Liver (tissue), 3 donors: ENCODE measurements at regions not wholly inside any gene's neighbourhood (a gene's known extent, or its start where the extent isn't known, plus 50 kb on each side); places are given as distances from the start of the nearest gene placed in this dataset.

ENCODE experiments used
- CTCF ChIP-seq: fragments of 150-350 bp; IDR thresholded peaks from 2 replicates; pipeline ENCODE4 v1.5.1; 2017; ENCODE audit warnings: improper control_type of control experiment, low read depth, low read length; ENCODE audit not compliant: missing input control
- GABPA ChIP-seq, 2 donors: IDR thresholded peaks in 1 of 2; conservative IDR thresholded peaks in 1 of 2; 2 replicates each; pipeline ENCODE4 v1.6.1; 2016; ENCODE audit warnings: antibody characterized with exemption in 2 of 2, mild to moderate bottlenecking in 1 of 2, moderate library complexity in 1 of 2
- JUND ChIP-seq, 2 donors: IDR thresholded peaks; 2 replicates each; pipeline ENCODE4 v1.6.1; 2016; ENCODE audit warnings: antibody characterized with exemption in 2 of 2
- MAX ChIP-seq: IDR thresholded peaks from 2 replicates; pipeline ENCODE4 v1.6.1; 2016; ENCODE audit warnings: antibody characterized with exemption
- RAD21 ChIP-seq, 2 donors: IDR thresholded peaks; 2 replicates each; pipeline ENCODE4 v1.6.1; 2016; ENCODE audit warnings: antibody characterized with exemption in 2 of 2, mild to moderate bottlenecking in 2 of 2
- RXRA ChIP-seq, 2 donors: IDR thresholded peaks; 2 replicates each; pipeline ENCODE4 v1.6.1; 2017 to 2018; ENCODE audit warnings: antibody characterized with exemption in 2 of 2, mild to moderate bottlenecking in 1 of 2
- SP1 ChIP-seq: IDR thresholded peaks from 2 replicates; pipeline ENCODE4 v1.6.1; 2018; ENCODE audit warnings: antibody characterized with exemption, mild to moderate bottlenecking
- TAF1 ChIP-seq: conservative IDR thresholded peaks from 2 replicates; pipeline ENCODE4 v1.6.1; 2016; ENCODE audit warnings: antibody characterized with exemption, mild to moderate bottlenecking
- YY1 ChIP-seq: IDR thresholded peaks from 2 replicates; pipeline ENCODE4 v1.6.1; 2016; ENCODE audit warnings: antibody characterized with exemption, mild to moderate bottlenecking
- donor health status: healthy.
- donor health status: healthy.

- no peak for TF ChIP-seq RXRA (IDR thresholded peaks at IDR 0.05)
- no peak for TF ChIP-seq CTCF
- TF ChIP-seq RAD21 (IDR thresholded peaks at IDR 0.05): no peak
- no peak for TF ChIP-seq YY1
- no peak for TF ChIP-seq MAX
- TF ChIP-seq TAF1: no peak
- no peak for TF ChIP-seq JUND (IDR thresholded peaks at IDR 0.05)
- TF ChIP-seq GABPA (IDR thresholded peaks at IDR 0.05 in 1 of 2, conservative IDR thresholded peaks at IDR 0.05 in 1 of 2): no peak
- TF ChIP-seq SP1: no peak
Measured at GRCh38 chr1:195872376-195872775, 735.9 kb downstream of the KCNT2 start.
